ENCODE measurements at regions not wholly inside any gene's neighbourhood (a gene's known extent, or its start where the extent isn't known, plus 50 kb on each side); places are given as distances from the start of the nearest gene placed in this dataset.

DNA sequence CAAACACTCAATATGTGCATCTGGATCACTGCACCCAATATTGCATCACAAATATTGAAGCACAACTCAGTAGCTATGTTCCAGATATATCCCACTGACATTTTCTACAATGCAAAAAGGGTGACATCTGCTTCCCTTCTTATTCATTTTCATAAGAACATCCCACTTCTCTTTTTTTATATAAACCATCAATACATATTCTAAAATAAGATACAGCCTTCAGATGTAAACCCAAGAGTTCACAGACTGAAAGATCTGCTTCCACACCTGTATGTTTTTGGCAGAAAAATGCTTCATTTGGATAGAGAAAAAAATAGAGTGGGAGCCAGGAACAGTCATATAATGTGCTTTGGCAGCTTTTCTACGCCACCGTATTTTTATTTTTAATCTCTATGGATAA, 815.6 kb upstream of the ADGRL3 start:
- no peaks in the 10 kb centered on the region for H3K4me1 ChIP-seq (ENCODE audit: control insufficient read depth, insufficient read depth, low read length)
- ATAC-seq: no peak
- ChIA-PET POLR2A (no interaction called here), CTCF (no interaction called here), RAD21 (ENCODE audit: unreplicated experiment) (no interaction called here), SMC1A (ENCODE audit: uncharacterized antibody, unreplicated experiment) (interaction anchor here (1.0 kb wide), 1 partner anchor 12 kb away, joined by 3 read pairs; no protein-coding TSS in a partner anchor)
- in situ Hi-C loops (cut with MboI) (no loop called here), intact Hi-C loops (cut with micrococcal nuclease; ENCODE audit: unreplicated experiment) (no loop called here)
- H4K20me1 ChIP-seq (ENCODE audit: control insufficient read depth, insufficient read depth): no peaks in the 10 kb centered on the region
- H3K9me3 ChIP-seq (replicated peaks; ENCODE audit: control insufficient read depth, insufficient read depth, low read length): no peaks in the 10 kb centered on the region
- H2AFZ ChIP-seq (ENCODE audit: control insufficient read depth, low read depth, low read length): no peak overlapping the region
- no peak overlapping the region for H3K4me3 ChIP-seq
- H3K4me2 ChIP-seq (ENCODE audit: control insufficient read depth, insufficient read depth): no peak overlapping the region
- H3K27me3 ChIP-seq (replicated peaks in 1 of 2; ENCODE audit: control insufficient read depth in 2 of 2, insufficient read depth in 2 of 2, low read length in 1 of 2): no peaks in the 10 kb centered on the region
- BruUV-seq (replicated peaks): no TSS peak
- H3K79me2 ChIP-seq (ENCODE audit: control insufficient read depth, insufficient read depth, low read length): no peaks in the 10 kb centered on the region
- 88% methylated on average over 2 of the region's 2 CpGs for WGBS (ENCODE audit: insufficient coverage, insufficient replicate concordance, low lambda C conversion rate, missing lambda C conversion rate)
- FAIRE-seq: no peak
- H3K9ac ChIP-seq (ENCODE audit: control insufficient read depth, insufficient read depth, low read length): no peak overlapping the region
- DNase-seq (ENCODE audit: low read depth, low spot score): no peak
- H3K36me3 ChIP-seq (ENCODE audit: control insufficient read depth in 2 of 2, insufficient read depth in 2 of 2, low read length in 1 of 2): no peaks in the 10 kb centered on the region
- TF ChIP-seq KDM1A (IDR thresholded peaks at IDR 0.05; ENCODE audit: borderline replicate concordance) (no peak), ZNF384 (IDR thresholded peaks at IDR 0.05; ENCODE audit: borderline replicate concordance, low read depth, low read length) (no peak), ZNF274 (IDR thresholded peaks at IDR 0.05; ENCODE audit: insufficient read depth, insufficient read length) (no peak), ZNF622 (IDR thresholded peaks at IDR 0.05) (no peak), POLR2AphosphoS2 (IDR thresholded peaks at IDR 0.05; ENCODE audit: low read depth, low read length) (no peak), CREB1 (IDR thresholded peaks at IDR 0.05; ENCODE audit: low read depth) (no peak), SREBF2 (IDR thresholded peaks at IDR 0.05; ENCODE audit: low read length) (no peak)
- TF ChIP-seq, protein P1, sequence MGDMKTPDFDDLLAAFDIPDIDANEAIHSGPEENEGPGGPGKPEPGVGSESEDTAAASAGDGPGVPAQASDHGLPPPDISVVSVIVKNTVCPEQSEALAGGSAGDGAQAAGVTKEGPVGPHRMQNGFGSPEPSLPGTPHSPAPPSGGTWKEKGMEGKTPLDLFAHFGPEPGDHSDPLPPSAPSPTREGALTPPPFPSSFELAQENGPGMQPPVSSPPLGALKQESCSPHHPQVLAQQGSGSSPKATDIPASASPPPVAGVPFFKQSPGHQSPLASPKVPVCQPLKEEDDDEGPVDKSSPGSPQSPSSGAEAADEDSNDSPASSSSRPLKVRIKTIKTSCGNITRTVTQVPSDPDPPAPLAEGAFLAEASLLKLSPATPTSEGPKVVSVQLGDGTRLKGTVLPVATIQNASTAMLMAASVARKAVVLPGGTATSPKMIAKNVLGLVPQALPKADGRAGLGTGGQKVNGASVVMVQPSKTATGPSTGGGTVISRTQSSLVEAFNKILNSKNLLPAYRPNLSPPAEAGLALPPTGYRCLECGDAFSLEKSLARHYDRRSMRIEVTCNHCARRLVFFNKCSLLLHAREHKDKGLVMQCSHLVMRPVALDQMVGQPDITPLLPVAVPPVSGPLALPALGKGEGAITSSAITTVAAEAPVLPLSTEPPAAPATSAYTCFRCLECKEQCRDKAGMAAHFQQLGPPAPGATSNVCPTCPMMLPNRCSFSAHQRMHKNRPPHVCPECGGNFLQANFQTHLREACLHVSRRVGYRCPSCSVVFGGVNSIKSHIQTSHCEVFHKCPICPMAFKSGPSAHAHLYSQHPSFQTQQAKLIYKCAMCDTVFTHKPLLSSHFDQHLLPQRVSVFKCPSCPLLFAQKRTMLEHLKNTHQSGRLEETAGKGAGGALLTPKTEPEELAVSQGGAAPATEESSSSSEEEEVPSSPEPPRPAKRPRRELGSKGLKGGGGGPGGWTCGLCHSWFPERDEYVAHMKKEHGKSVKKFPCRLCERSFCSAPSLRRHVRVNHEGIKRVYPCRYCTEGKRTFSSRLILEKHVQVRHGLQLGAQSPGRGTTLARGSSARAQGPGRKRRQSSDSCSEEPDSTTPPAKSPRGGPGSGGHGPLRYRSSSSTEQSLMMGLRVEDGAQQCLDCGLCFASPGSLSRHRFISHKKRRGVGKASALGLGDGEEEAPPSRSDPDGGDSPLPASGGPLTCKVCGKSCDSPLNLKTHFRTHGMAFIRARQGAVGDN (IDR thresholded peaks at IDR 0.05): no peak
- TF ChIP-seq, protein P2, sequence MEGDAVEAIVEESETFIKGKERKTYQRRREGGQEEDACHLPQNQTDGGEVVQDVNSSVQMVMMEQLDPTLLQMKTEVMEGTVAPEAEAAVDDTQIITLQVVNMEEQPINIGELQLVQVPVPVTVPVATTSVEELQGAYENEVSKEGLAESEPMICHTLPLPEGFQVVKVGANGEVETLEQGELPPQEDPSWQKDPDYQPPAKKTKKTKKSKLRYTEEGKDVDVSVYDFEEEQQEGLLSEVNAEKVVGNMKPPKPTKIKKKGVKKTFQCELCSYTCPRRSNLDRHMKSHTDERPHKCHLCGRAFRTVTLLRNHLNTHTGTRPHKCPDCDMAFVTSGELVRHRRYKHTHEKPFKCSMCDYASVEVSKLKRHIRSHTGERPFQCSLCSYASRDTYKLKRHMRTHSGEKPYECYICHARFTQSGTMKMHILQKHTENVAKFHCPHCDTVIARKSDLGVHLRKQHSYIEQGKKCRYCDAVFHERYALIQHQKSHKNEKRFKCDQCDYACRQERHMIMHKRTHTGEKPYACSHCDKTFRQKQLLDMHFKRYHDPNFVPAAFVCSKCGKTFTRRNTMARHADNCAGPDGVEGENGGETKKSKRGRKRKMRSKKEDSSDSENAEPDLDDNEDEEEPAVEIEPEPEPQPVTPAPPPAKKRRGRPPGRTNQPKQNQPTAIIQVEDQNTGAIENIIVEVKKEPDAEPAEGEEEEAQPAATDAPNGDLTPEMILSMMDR (IDR thresholded peaks at IDR 0.05 in 2 of 3, conservative IDR thresholded peaks at IDR 0.05 in 1 of 3; ENCODE audit: control insufficient read depth in 2 of 3, extremely low read depth in 1 of 3, insufficient read depth in 1 of 3, low read depth in 3 of 3, low read length in 3 of 3): no peak
- TF ChIP-seq, protein P3, sequence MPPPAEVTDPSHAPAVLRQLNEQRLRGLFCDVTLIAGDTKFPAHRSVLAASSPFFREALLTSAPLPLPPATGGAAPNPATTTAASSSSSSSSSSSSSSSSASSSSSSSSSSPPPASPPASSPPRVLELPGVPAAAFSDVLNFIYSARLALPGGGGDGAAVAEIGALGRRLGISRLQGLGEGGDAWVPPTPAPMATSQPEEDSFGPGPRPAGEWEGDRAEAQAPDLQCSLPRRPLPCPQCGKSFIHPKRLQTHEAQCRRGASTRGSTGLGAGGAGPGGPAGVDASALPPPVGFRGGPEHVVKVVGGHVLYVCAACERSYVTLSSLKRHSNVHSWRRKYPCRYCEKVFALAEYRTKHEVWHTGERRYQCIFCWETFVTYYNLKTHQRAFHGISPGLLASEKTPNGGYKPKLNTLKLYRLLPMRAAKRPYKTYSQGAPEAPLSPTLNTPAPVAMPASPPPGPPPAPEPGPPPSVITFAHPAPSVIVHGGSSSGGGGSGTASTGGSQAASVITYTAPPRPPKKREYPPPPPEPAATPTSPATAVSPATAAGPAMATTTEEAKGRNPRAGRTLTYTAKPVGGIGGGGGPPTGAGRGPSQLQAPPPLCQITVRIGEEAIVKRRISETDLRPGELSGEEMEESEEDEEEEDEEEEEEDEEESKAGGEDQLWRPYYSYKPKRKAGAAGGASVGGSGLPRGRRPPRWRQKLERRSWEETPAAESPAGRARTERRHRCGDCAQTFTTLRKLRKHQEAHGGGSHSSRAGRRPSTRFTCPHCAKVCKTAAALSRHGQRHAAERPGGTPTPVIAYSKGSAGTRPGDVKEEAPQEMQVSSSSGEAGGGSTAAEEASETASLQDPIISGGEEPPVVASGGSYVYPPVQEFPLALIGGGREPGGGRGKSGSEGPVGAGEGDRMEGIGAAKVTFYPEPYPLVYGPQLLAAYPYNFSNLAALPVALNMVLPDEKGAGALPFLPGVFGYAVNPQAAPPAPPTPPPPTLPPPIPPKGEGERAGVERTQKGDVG (CRISPR knock-in tag; IDR thresholded peaks at IDR 0.05): no peak
- TF ChIP-seq, protein P4, sequence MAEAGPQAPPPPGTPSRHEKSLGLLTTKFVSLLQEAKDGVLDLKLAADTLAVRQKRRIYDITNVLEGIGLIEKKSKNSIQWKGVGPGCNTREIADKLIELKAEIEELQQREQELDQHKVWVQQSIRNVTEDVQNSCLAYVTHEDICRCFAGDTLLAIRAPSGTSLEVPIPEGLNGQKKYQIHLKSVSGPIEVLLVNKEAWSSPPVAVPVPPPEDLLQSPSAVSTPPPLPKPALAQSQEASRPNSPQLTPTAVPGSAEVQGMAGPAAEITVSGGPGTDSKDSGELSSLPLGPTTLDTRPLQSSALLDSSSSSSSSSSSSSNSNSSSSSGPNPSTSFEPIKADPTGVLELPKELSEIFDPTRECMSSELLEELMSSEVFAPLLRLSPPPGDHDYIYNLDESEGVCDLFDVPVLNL (IDR thresholded peaks at IDR 0.05; ENCODE audit: low read depth, low read length): no peak
- no peak overlapping the region for H3K27ac ChIP-seq (ENCODE audit: control insufficient read depth, insufficient read depth)

Data from GM12878 (cell line).